Uterus (tissue), 3 donors: ENCODE measurements at regions not wholly inside any gene's neighbourhood (a gene's known extent, or its start where the extent isn't known, plus 50 kb on each side); places are given as distances from the start of the nearest gene placed in this dataset.

ENCODE experiments used
- DNase-seq, 2 donors: peaks; one replicate each; pipeline ENCODE4 v3.0.0-alpha.2; 2019 to 2020
- H3K27ac ChIP-seq, 2 donors: fragments of 200-600 bp; sonication (generic); 1 replicate in 1 of 2; 2 replicates in 1 of 2; pipeline ENCODE4 v1.5.1; 2016 to 2018
- H3K27me3 ChIP-seq, 2 donors: fragments of 200-600 bp; sonication (generic); one replicate each; pipeline ENCODE4 v1.5.1; 2018 to 2019; ENCODE audit warnings: control low read depth in 1 of 2
- H3K36me3 ChIP-seq, 2 donors: fragments of 200-600 bp; sonication (generic); one replicate each; pipeline ENCODE4 v1.5.1; 2019; ENCODE audit warnings: control low read depth in 1 of 2
- H3K4me1 ChIP-seq, 2 donors: fragments of 200-600 bp; sonication (generic); one replicate each; pipeline ENCODE4 v1.5.1; 2018 to 2019; ENCODE audit warnings: control low read depth in 1 of 2
- H3K4me3 ChIP-seq, 2 donors: fragments of 200-600 bp; sonication (generic); 1 replicate in 1 of 2; 2 replicates in 1 of 2; pipeline ENCODE4 v1.5.1; 2018 to 2019; ENCODE audit warnings: mild to moderate bottlenecking in 1 of 2
- H3K9me3 ChIP-seq, 2 donors: fragments of 200-600 bp; sonication (generic); one replicate each; pipeline ENCODE4 v1.5.1; 2019; ENCODE audit warnings: control low read depth in 1 of 2
- POLR2A ChIP-seq, 2 donors: fragments of 450-650 bp; IDR thresholded peaks; one replicate each; pipeline ENCODE4 v1.6.1; 2016; ENCODE audit warnings: antibody characterized with exemption in 2 of 2, mild to moderate bottlenecking in 1 of 2, moderate library complexity in 1 of 2
- intact Hi-C: fragments of 100-400 bp; cut with DNase I; formaldehyde crosslinking; loops from one replicate; pipeline ENCODE4 v1.15.1; 2023; ENCODE audit warnings: low total_unique reads
- TF ChIP-seq, protein P1 (sequence below), 4 experiments: fragments of 200-600 bp in 2 of 4; fragments of 450-650 bp in 2 of 4; sonication (generic) in 2 of 4; IDR thresholded peaks; one replicate each; pipeline ENCODE4 v1.5.1; 2016 to 2019; ENCODE audit warnings: antibody characterized with exemption in 4 of 4, mild to moderate bottlenecking in 2 of 4, moderate library complexity in 1 of 4
- donor health status: DM: yes; HTN: yes; CAD: no.

DNA sequence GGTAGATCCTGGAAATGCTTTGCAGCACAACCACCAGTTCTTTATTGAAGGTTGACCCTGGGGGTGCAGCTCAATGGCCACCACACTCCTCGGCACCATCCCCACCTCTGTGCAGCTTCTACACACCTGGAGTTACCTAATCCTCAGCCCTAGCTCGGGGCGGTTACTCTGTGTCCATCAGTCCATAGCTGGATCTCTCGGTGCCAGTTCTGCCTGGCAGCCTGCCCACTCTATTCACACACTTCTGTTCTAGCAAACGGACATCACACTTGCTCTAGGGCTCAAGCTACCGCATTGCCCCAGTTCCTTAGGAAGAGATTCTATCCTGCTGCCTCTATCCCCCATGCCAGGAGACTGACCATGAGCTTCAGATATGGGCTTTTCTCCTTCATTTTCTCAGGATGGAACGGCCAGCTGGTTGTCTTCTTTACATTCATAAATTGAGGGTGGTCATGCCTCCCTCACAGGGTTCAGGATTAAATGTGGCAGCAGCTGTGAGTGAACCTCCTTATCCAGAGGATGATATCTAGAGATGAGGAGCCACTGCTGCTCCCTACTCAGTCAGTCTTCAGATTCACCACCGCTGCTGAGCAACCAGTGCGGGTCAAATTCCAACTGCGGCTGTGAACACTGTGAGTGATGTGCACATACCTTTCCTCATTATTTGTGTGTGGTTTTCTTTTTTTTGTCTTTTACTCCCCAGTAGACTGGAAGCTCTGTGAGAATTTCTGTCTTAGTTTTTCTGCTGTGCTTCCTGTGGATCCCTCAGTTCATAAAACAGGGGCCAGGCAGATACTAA, 66.9 kb upstream of the TRIB2 start:
- H3K36me3 ChIP-seq: no peaks in the 10 kb centered on the region
- H3K4me3 ChIP-seq: no peak overlapping the region
- no peaks in the 10 kb centered on the region for H3K9me3 ChIP-seq
- no peaks in the 10 kb centered on the region for H3K27me3 ChIP-seq
- H3K4me1 ChIP-seq: no peaks in the 10 kb centered on the region
- TF ChIP-seq, protein P1, sequence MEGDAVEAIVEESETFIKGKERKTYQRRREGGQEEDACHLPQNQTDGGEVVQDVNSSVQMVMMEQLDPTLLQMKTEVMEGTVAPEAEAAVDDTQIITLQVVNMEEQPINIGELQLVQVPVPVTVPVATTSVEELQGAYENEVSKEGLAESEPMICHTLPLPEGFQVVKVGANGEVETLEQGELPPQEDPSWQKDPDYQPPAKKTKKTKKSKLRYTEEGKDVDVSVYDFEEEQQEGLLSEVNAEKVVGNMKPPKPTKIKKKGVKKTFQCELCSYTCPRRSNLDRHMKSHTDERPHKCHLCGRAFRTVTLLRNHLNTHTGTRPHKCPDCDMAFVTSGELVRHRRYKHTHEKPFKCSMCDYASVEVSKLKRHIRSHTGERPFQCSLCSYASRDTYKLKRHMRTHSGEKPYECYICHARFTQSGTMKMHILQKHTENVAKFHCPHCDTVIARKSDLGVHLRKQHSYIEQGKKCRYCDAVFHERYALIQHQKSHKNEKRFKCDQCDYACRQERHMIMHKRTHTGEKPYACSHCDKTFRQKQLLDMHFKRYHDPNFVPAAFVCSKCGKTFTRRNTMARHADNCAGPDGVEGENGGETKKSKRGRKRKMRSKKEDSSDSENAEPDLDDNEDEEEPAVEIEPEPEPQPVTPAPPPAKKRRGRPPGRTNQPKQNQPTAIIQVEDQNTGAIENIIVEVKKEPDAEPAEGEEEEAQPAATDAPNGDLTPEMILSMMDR (IDR thresholded peaks at IDR 0.05): no peak
- TF ChIP-seq POLR2A (IDR thresholded peaks at IDR 0.05): no peak
- no peak for DNase-seq
- no peak overlapping the region for H3K27ac ChIP-seq
- intact Hi-C loops: no loop called here

DNA sequence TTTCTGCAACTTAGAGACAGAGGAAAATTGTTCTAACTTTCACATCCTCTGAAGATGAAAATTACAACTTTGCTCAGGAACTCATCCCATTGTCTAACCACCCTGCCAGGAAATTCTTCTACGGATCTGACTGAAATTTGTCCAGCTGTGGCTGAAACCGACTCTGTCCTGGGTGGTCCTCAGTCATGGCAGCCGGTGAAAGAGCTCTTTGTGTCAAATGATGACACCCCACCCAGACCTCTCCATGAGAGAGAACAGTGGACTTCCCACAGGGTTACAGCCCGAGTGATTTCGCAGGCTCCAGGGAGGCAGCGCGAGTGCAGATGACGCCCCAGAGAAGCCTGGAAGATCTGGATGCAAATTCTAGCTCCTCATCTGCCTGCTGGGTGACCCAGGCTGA, 65.1 kb upstream of the TRIB2 start:
- no peak overlapping the region for H3K4me3 ChIP-seq
- DNase-seq: no peak

DNA sequence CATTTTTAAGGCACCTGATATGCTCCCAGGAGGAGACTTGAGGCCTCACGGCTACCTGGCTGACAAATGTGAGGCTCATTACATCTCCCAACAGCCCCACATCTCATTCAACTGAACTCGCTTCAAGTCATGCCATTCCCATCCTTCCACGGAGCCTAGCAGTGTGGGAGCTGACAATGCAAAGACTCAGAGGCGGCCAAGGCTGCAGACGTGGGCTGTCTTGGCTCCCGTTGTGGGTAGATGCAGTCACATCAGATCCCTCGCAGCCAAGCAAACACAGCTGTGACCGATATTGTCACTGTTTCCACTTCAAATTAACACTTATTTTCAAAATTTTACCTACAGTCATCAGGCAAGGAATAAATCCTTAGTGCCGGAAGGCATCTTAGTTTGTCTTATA, 64.0 kb upstream of the TRIB2 start:
- H3K36me3 ChIP-seq: no peaks in the 10 kb centered on the region
- H3K4me1 ChIP-seq: no peaks in the 10 kb centered on the region
- H3K27ac ChIP-seq: no peak overlapping the region
- no peaks in the 10 kb centered on the region for H3K9me3 ChIP-seq
- TF ChIP-seq, protein P1 (IDR thresholded peaks at IDR 0.05): no peak
- no peak for TF ChIP-seq POLR2A (IDR thresholded peaks at IDR 0.05)
- H3K27me3 ChIP-seq: no peaks in the 10 kb centered on the region
- intact Hi-C loops: no loop called here
- no peak for DNase-seq
- no peak overlapping the region for H3K4me3 ChIP-seq

More for the DNA sequence above, 65.1 kb upstream of the TRIB2 start:
- Histone ChIP-seq H3K36me3 (no peaks in the 10 kb centered on the region), H3K9me3 (no peaks in the 10 kb centered on the region), H3K27ac (no peak overlapping the region), H3K4me1 (no peaks in the 10 kb centered on the region), H3K27me3 (no peaks in the 10 kb centered on the region)
- TF ChIP-seq, protein P1 (IDR thresholded peaks at IDR 0.05): no peak
- TF ChIP-seq POLR2A (IDR thresholded peaks at IDR 0.05): no peak
- intact Hi-C loops: no loop called here

DNA sequence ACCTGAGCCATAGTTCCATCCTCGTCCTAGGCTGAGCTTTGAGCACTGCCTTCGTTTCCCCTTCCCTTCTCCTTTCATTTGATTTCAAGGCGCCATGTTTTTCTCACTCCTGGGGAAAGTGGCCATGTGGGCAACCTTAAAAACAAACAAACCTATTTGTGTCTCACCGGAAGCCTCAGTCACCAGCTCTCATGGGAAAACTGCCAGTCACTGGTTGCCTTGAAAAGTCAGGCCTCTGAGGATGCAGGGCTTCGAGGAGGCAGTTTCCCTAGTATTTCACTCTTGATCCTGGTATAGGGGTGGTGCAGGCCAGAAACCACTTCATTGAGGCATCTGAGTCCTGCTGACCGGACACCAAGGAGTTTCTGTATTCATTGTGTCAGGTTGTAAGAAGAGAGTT, 59.2 kb upstream of the TRIB2 start:
- no peak overlapping the region for H3K27ac ChIP-seq
- H3K9me3 ChIP-seq: no peaks in the 10 kb centered on the region
- no peaks in the 10 kb centered on the region for H3K27me3 ChIP-seq
- intact Hi-C loops: no loop called here
- H3K36me3 ChIP-seq: no peaks in the 10 kb centered on the region
- no peak for TF ChIP-seq POLR2A (IDR thresholded peaks at IDR 0.05)
- no peak for DNase-seq
- H3K4me3 ChIP-seq: no peak overlapping the region
- H3K4me1 ChIP-seq: no peaks in the 10 kb centered on the region

DNA sequence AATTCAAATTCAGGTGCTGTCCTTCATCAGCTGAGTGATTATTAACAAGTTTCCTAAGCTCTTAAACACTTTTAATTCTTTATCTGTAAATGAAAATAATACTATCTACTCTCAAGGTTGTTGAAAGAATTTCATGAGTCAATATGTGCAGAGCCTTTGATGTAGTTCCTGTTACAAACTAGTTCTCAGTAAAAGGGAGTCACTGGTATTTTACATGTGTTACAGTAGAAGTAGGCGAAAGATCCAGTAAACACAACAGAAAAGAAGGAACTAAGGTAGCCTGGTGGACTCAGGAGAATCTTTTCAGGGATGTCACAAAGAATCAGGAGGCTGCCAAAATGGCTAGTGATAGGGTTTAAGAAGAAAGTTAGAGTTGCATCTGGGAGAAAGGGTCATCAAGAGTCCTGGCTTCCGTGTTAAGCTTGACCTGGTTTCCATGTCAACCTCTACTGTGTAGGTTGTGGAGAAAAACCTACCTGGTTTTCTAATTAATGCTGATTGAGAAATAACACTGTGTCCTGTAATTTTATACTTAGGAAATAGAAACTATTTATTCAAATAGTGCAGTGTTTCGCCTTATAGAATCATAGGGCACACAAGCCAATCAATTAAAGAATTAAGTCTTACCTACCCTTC, 58.3 kb upstream of the TRIB2 start:
- no peaks in the 10 kb centered on the region for H3K9me3 ChIP-seq
- DNase-seq: no peak
- H3K36me3 ChIP-seq: no peaks in the 10 kb centered on the region
- no peaks in the 10 kb centered on the region for H3K4me1 ChIP-seq
- intact Hi-C loops: no loop called here
- no peak overlapping the region for H3K27ac ChIP-seq
- no peak overlapping the region for H3K4me3 ChIP-seq
- TF ChIP-seq, protein P1 (IDR thresholded peaks at IDR 0.05): no peak
- TF ChIP-seq POLR2A (IDR thresholded peaks at IDR 0.05): no peak
- no peaks in the 10 kb centered on the region for H3K27me3 ChIP-seq
